ENCODE measurements at regions not wholly inside any gene's neighbourhood (a gene's known extent, or its start where the extent isn't known, plus 50 kb on each side); places are given as distances from the start of the nearest gene placed in this dataset.
"Not testable (repeated sequence)": the region's sequence is repeated elsewhere in the genome, so short reads cannot be mapped to it uniquely, and the experiment has no call there.

GRCh38 chr9:90140131-90140818 is 502.3 kb downstream of the DIRAS2 start:
- H3K4me3 ChIP-seq (ENCODE audit: low read length) = no peak overlapping the region
- DNase-seq (ENCODE audit: low read depth, low spot score) = no peak

- peak; percentile 40 for DNase-seq (ENCODE audit: low read depth, low spot score)
- H3K4me3 ChIP-seq (ENCODE audit: low read length) = no peak overlapping the region
Measured at GRCh38 chr9:90141723-90142122, 500.9 kb downstream of the DIRAS2 start.

- peak; percentile 59 for DNase-seq (ENCODE audit: low read depth, low spot score)
- no peak overlapping the region for H3K4me3 ChIP-seq (ENCODE audit: low read length)
Measured at GRCh38 chr9:90142580-90142979, 500.0 kb downstream of the DIRAS2 start.

- DNase-seq (ENCODE audit: low read depth, low spot score) = no peak
- no peak overlapping the region for H3K4me3 ChIP-seq (ENCODE audit: low read length)
Measured at GRCh38 chr9:90147426-90147825, 495.2 kb downstream of the DIRAS2 start.

- DNase-seq (ENCODE audit: low read depth, low spot score) = no peak
- H3K4me3 ChIP-seq (ENCODE audit: low read length) = no peak overlapping the region
Measured at GRCh38 chr9:90156318-90156717, 486.3 kb downstream of the DIRAS2 start.

GRCh38 chr9:90162326-90162725 is 480.3 kb downstream of the DIRAS2 start:
- no peak for DNase-seq (ENCODE audit: low read depth, low spot score)
- no peak overlapping the region for H3K4me3 ChIP-seq (ENCODE audit: low read length)

- DNase-seq (ENCODE audit: low read depth, low spot score) = no peak
- H3K4me3 ChIP-seq (ENCODE audit: low read length) = no peak overlapping the region
Measured at GRCh38 chr9:90162819-90163218, 479.8 kb downstream of the DIRAS2 start.

- no peak for DNase-seq (ENCODE audit: low read depth, low spot score)
- H3K4me3 ChIP-seq (ENCODE audit: low read length) = no peak overlapping the region
Measured at GRCh38 chr9:90165281-90165680, 477.3 kb downstream of the DIRAS2 start.

- H3K4me3 ChIP-seq (ENCODE audit: low read length); DNase-seq (ENCODE audit: low read depth, low spot score): not testable (repeated sequence)
Measured at GRCh38 chr9:90166374-90166773, 476.2 kb downstream of the DIRAS2 start.

- no peak overlapping the region for H3K4me3 ChIP-seq (ENCODE audit: low read length)
- DNase-seq (ENCODE audit: low read depth, low spot score) = no peak
Measured at GRCh38 chr9:90167914-90168313, 474.7 kb downstream of the DIRAS2 start.

GRCh38 chr9:90169490-90169889 is 473.1 kb downstream of the DIRAS2 start:
- no peak overlapping the region for H3K4me3 ChIP-seq (ENCODE audit: low read length)
- DNase-seq (ENCODE audit: low read depth, low spot score) = no peak

- not testable (repeated sequence) for H3K4me3 ChIP-seq (ENCODE audit: low read length); DNase-seq (ENCODE audit: low read depth, low spot score)
Measured at GRCh38 chr9:90173935-90174334, 468.7 kb downstream of the DIRAS2 start.

GRCh38 chr9:90174346-90174745 is 468.3 kb downstream of the DIRAS2 start:
- not testable (repeated sequence) for H3K4me3 ChIP-seq (ENCODE audit: low read length); DNase-seq (ENCODE audit: low read depth, low spot score)

GRCh38 chr9:90175257-90175656 is 467.4 kb downstream of the DIRAS2 start:
- H3K4me3 ChIP-seq (ENCODE audit: low read length) = no peak overlapping the region
- DNase-seq (ENCODE audit: low read depth, low spot score) = no peak

GRCh38 chr9:90175865-90176264 is 466.8 kb downstream of the DIRAS2 start:
- no peak overlapping the region for H3K4me3 ChIP-seq (ENCODE audit: low read length)
- DNase-seq (ENCODE audit: low read depth, low spot score) = no peak

GRCh38 chr9:90176901-90177300 is 465.7 kb downstream of the DIRAS2 start:
- DNase-seq (ENCODE audit: low read depth, low spot score) = no peak
- H3K4me3 ChIP-seq (ENCODE audit: low read length) = no peak overlapping the region

- no peak for DNase-seq (ENCODE audit: low read depth, low spot score)
- H3K4me3 ChIP-seq (ENCODE audit: low read length) = no peak overlapping the region
Measured at GRCh38 chr9:90180381-90180780, 462.2 kb downstream of the DIRAS2 start.

GRCh38 chr9:90188656-90189055 is 454.0 kb downstream of the DIRAS2 start:
- peak; percentile 68 for DNase-seq (ENCODE audit: low read depth, low spot score)
- no peak overlapping the region for H3K4me3 ChIP-seq (ENCODE audit: low read length)

- H3K4me3 ChIP-seq (ENCODE audit: low read length) = no peak overlapping the region
- peak; percentile 11 for DNase-seq (ENCODE audit: low read depth, low spot score)
Measured at GRCh38 chr9:90189306-90189705, 453.3 kb downstream of the DIRAS2 start.

- H3K4me3 ChIP-seq (ENCODE audit: low read length) = peak overlapping the region; percentile 3; the same call in 1 of the 2 replicates
Measured at GRCh38 chr9:90192465-90192864, 450.2 kb downstream of the DIRAS2 start.

GRCh38 chr9:90198956-90199355 is 443.7 kb downstream of the DIRAS2 start:
- no peak for DNase-seq (ENCODE audit: low read depth, low spot score)
- H3K4me3 ChIP-seq (ENCODE audit: low read length) = no peak overlapping the region

More at GRCh38 chr9:90192465-90192864, 450.2 kb downstream of the DIRAS2 start:
- peak; percentile 84 for DNase-seq (ENCODE audit: low read depth, low spot score)

All from Jurkat, Clone E6-1 (cell line).